D721Med (cell line): ENCODE measurements at regions not wholly inside any gene's neighbourhood (a gene's known extent, or its start where the extent isn't known, plus 50 kb on each side); places are given as distances from the start of the nearest gene placed in this dataset.

Source experiments
- DNase-seq: peaks from one replicate; pipeline ENCODE4 v3.0.0; 2011; ENCODE audit warnings: low spot score; ENCODE audit not compliant: insufficient read length
- FAIRE-seq: peaks from 2 replicates; lab custom pipeline; 2011; peaks lifted over from hg19 to GRCh38; lab: Jason Lieb, UNC
- CTCF ChIP-seq: IDR thresholded peaks from 2 replicates; pipeline ENCODE4 v1.5.1; 2012; ENCODE audit warnings: mild to moderate bottlenecking, control low read depth; ENCODE audit not compliant: insufficient read depth; ENCODE audit errors: missing control alignments

GRCh38 chr1:8137481-8138244 lies 111.6 kb upstream of the ERRFI1 start:
- no peak for FAIRE-seq
- TF ChIP-seq CTCF = no peak
- no peak for DNase-seq

GRCh38 chr1:8136766-8137165 lies 110.7 kb upstream of the ERRFI1 start:
- FAIRE-seq (no peak), DNase-seq (no peak)
- no peak for TF ChIP-seq CTCF

GRCh38 chr1:8135250-8135649 lies 109.1 kb upstream of the ERRFI1 start:
- no peak for TF ChIP-seq CTCF
- DNase-seq (no peak), FAIRE-seq (no peak)

- TF ChIP-seq CTCF = no peak
- FAIRE-seq (no peak), DNase-seq (no peak)
Measured at GRCh38 chr1:8134546-8135235, 108.6 kb upstream of the ERRFI1 start.

- FAIRE-seq (no peak), DNase-seq (no peak)
- TF ChIP-seq CTCF = no peak
Measured at GRCh38 chr1:8133657-8134430, 107.7 kb upstream of the ERRFI1 start.

- DNase-seq = no peak
- no peak for FAIRE-seq
- TF ChIP-seq CTCF = no peak
Measured at GRCh38 chr1:8133190-8133589, 107.1 kb upstream of the ERRFI1 start.

GRCh38 chr1:8127171-8127641 lies 101.1 kb upstream of the ERRFI1 start:
- no peak for TF ChIP-seq CTCF
- DNase-seq = no peak

More at GRCh38 chr1:8127171-8127641, 101.1 kb upstream of the ERRFI1 start:
- no peak for FAIRE-seq
